IMR-90 (cell line): ENCODE measurements at regions not wholly inside any gene's neighbourhood (a gene's known extent, or its start where the extent isn't known, plus 50 kb on each side); places are given as distances from the start of the nearest gene placed in this dataset.

Experiments used
- ATAC-seq: fragments of 200-7000 bp; cut with Tn5 transposase; 2 replicates; pipeline ENCODE4 v1.9.1; 2020; ENCODE audit warnings: low read depth, mild to moderate bottlenecking, moderate library complexity
- BruUV-seq: library from RNA; stranded (reverse); fragments of 400-500 nt; replicated peaks from 2 replicates; lab custom pipeline; 2021; lab: Mats Ljungman, UMichigan
- CTCF ChIA-PET: fragments of 300-600 bp; formaldehyde crosslinking; extraction: SDS; loops from one replicate; lab custom pipeline; 2021; ENCODE audit warnings: antibody characterized with exemption; lab: Yijun Ruan, JAX
- POLR2A ChIA-PET: fragments of 300-600 bp; sonication (Branson Sonifier 250); formaldehyde crosslinking; loops from one replicate; lab custom pipeline; 2022; ENCODE audit warnings: antibody characterized with exemption; ENCODE audit not compliant: unreplicated experiment; lab: Charles Lee
- DNase-seq: peaks from one replicate; pipeline ENCODE4 v3.0.0; 2013
- H2AFZ ChIP-seq: replicated peaks from 2 replicates; pipeline ENCODE3; 2013; ENCODE audit warnings: low read length, mild to moderate bottlenecking; ENCODE audit not compliant: poor library complexity
- H2AK5ac ChIP-seq: 2 replicates; pipeline ENCODE4 v1.6.1; 2013; ENCODE audit warnings: low read depth, low read length, inconsistent platforms
- H2AK9ac ChIP-seq: replicated peaks from 2 replicates; pipeline ENCODE3; 2013; ENCODE audit warnings: mild to moderate bottlenecking, low read depth, low read length, moderate library complexity; ENCODE audit not compliant: poor library complexity
- H2BK120ac ChIP-seq: 2 replicates; pipeline ENCODE4 v1.6.1; 2013; ENCODE audit warnings: low read depth, low read length, inconsistent platforms
- H2BK15ac ChIP-seq: 3 replicates; pipeline ENCODE4 v1.6.1; 2013; ENCODE audit warnings: low read depth, low read length, inconsistent platforms
- H2BK20ac ChIP-seq: 2 replicates; pipeline ENCODE4 v1.6.1; 2013; ENCODE audit warnings: low read depth, mild to moderate bottlenecking, inconsistent platforms, low read length, moderate library complexity
- H2BK5ac ChIP-seq: 2 replicates; pipeline ENCODE4 v1.6.1; 2013; ENCODE audit warnings: mild to moderate bottlenecking, low read depth, low read length, inconsistent platforms; ENCODE audit not compliant: poor library complexity, severe bottlenecking
- H3K14ac ChIP-seq: replicated peaks from 2 replicates; pipeline ENCODE4 v1.6.1; 2013; ENCODE audit warnings: low read depth, low read length, inconsistent platforms
- H3K18ac ChIP-seq: 2 replicates; pipeline ENCODE4 v1.6.1; 2013; ENCODE audit warnings: low read depth, low read length, control low read depth
- H3K23ac ChIP-seq: 2 replicates; pipeline ENCODE4 v1.6.1; 2013; ENCODE audit warnings: low read depth, low read length, inconsistent platforms
- H3K27ac ChIP-seq: 2 replicates; pipeline ENCODE4 v1.5.1; 2013; ENCODE audit warnings: mild to moderate bottlenecking, control low read depth, low read length; ENCODE audit not compliant: insufficient read depth
- H3K27me3 ChIP-seq: 2 replicates; pipeline ENCODE4 v1.6.1; 2013; ENCODE audit warnings: low read length; ENCODE audit not compliant: control insufficient read depth, insufficient read depth
- H3K36me3 ChIP-seq: 2 replicates; pipeline ENCODE4 v1.6.1; 2013; ENCODE audit warnings: low read length, mixed read lengths; ENCODE audit not compliant: control insufficient read depth, insufficient read depth
- H3K4ac ChIP-seq: 2 replicates; pipeline ENCODE4 v1.6.1; 2013; ENCODE audit warnings: low read depth, low read length, inconsistent platforms
- H3K4me1 ChIP-seq: 2 replicates; pipeline ENCODE4 v1.6.1; 2013; ENCODE audit warnings: low read length, mixed read lengths; ENCODE audit not compliant: control insufficient read depth, insufficient read depth
- H3K4me2 ChIP-seq: 2 replicates; pipeline ENCODE4 v1.6.1; 2013; ENCODE audit warnings: low read depth, mild to moderate bottlenecking, control low read depth, low read length, moderate library complexity
- H3K4me3 ChIP-seq: 2 replicates; pipeline ENCODE4 v1.5.1; 2013; ENCODE audit warnings: low read depth, mild to moderate bottlenecking, control low read depth, low read length, moderate library complexity; ENCODE audit not compliant: insufficient read depth
- H3K56ac ChIP-seq: 2 replicates; pipeline ENCODE4 v1.6.1; 2013; ENCODE audit warnings: low read length, inconsistent platforms; ENCODE audit not compliant: insufficient read depth; ENCODE audit errors: extremely low read depth
- H3K79me1 ChIP-seq, 2 experiments: 2 replicates each; pipeline ENCODE4 v1.6.1; 2013; ENCODE audit warnings: low read length in 2 of 2, inconsistent platforms in 1 of 2, low read depth in 1 of 2
- H3K9ac ChIP-seq: 2 replicates; pipeline ENCODE4 v1.6.1; 2013; ENCODE audit warnings: low read depth, low read length, control low read depth
- H3K9me1 ChIP-seq: 2 replicates; pipeline ENCODE4 v1.6.1; 2013; ENCODE audit warnings: low read length, inconsistent platforms; ENCODE audit not compliant: insufficient read depth
- H3K9me3 ChIP-seq: 2 replicates; pipeline ENCODE4 v1.6.1; 2013; ENCODE audit warnings: low read length; ENCODE audit not compliant: control insufficient read depth, insufficient read depth
- H4K20me1 ChIP-seq: 2 replicates; pipeline ENCODE4 v1.6.1; 2013; ENCODE audit warnings: low read length, inconsistent platforms; ENCODE audit not compliant: insufficient read depth
- H4K5ac ChIP-seq: 2 replicates; pipeline ENCODE4 v1.6.1; 2013; ENCODE audit warnings: mild to moderate bottlenecking, low read depth, low read length, control low read depth
- H4K8ac ChIP-seq, 2 experiments: 2 replicates each; pipeline ENCODE4 v1.6.1; 2013; ENCODE audit warnings: low read depth in 2 of 2, low read length in 2 of 2, control low read depth in 1 of 2, inconsistent platforms in 1 of 2
- H4K91ac ChIP-seq: 2 replicates; pipeline ENCODE4 v1.6.1; 2013; ENCODE audit warnings: low read depth, low read length, inconsistent platforms; ENCODE audit not compliant: insufficient read depth
- BHLHE40 ChIP-seq: fragments of 150-350 bp; IDR thresholded peaks from 2 replicates; pipeline ENCODE4 v1.6.1; 2016; ENCODE audit warnings: mild to moderate bottlenecking, low read depth, low read length
- CEBPB ChIP-seq: IDR thresholded peaks from 2 replicates; pipeline ENCODE4 v1.6.1; 2012; ENCODE audit warnings: low read depth, low read length, improper control_type of control experiment
- FOS ChIP-seq: fragments of 150-350 bp; IDR thresholded peaks from 2 replicates; pipeline ENCODE4 v1.6.1; 2016; ENCODE audit warnings: low read depth, low read length
- MAFK ChIP-seq: IDR thresholded peaks from 2 replicates; pipeline ENCODE4 v1.6.1; 2012; ENCODE audit warnings: low read depth, low read length, improper control_type of control experiment
- NFE2L2 ChIP-seq: fragments of 150-350 bp; IDR thresholded peaks from 2 replicates; pipeline ENCODE4 v1.6.1; 2016; ENCODE audit warnings: low read depth, mild to moderate bottlenecking, low read length
- POLR2A ChIP-seq: IDR thresholded peaks from 2 replicates; pipeline ENCODE4 v1.6.1; 2012; ENCODE audit warnings: mild to moderate bottlenecking, low read depth, low read length
- RCOR1 ChIP-seq: IDR thresholded peaks from 2 replicates; pipeline ENCODE4 v1.6.1; 2012; ENCODE audit warnings: mild to moderate bottlenecking, low read length, improper control_type of control experiment; ENCODE audit not compliant: insufficient replicate concordance
- RFX5 ChIP-seq: IDR thresholded peaks from 2 replicates; pipeline ENCODE4 v1.8.0; 2012; ENCODE audit warnings: low read depth, mild to moderate bottlenecking, low read length, moderate library complexity
- WGBS, 2 experiments: methylation state at CpG; one replicate each; pipeline versions ENCODE4 v1.1.5 to v1.1.7; 2013; ENCODE audit warnings: missing lambda C conversion rate in 2 of 2; ENCODE audit not compliant: insufficient read length in 1 of 2; ENCODE audit errors: extremely low coverage in 2 of 2; 5-methylcytosine and 5-hydroxymethylcytosine counted together
- dilution Hi-C: fragments of 300-500 bp; cut with HindIII; formaldehyde crosslinking; loops from one replicate; pipeline ENCODE4 v1.14.3; 2018; ENCODE audit warnings: low sequenced_read_pairs; ENCODE audit not compliant: unreplicated experiment
- in situ Hi-C: fragments of 300-500 bp; cut with MboI; formaldehyde crosslinking; loops from 3 replicates; pipeline ENCODE4 v1.14.3; 2019; ENCODE audit warnings: low sequenced_read_pairs, inconsistent platforms, mixed read lengths
- intact Hi-C: fragments of 100-400 bp; cut with micrococcal nuclease; formaldehyde crosslinking; loops from 2 replicates; pipeline ENCODE4 v1.10.0; 2022
- TF ChIP-seq, protein P1 (sequence below): conservative IDR thresholded peaks from 2 replicates; pipeline ENCODE4 v1.5.1; 2012; ENCODE audit warnings: mild to moderate bottlenecking, low read depth, low read length, improper control_type of control experiment
- TF ChIP-seq, protein P2 (sequence below): fragments of 150-350 bp; IDR thresholded peaks from 2 replicates; pipeline ENCODE4 v1.6.1; 2016; ENCODE audit warnings: low read depth, mild to moderate bottlenecking, low read length, moderate library complexity, borderline replicate concordance

DNA sequence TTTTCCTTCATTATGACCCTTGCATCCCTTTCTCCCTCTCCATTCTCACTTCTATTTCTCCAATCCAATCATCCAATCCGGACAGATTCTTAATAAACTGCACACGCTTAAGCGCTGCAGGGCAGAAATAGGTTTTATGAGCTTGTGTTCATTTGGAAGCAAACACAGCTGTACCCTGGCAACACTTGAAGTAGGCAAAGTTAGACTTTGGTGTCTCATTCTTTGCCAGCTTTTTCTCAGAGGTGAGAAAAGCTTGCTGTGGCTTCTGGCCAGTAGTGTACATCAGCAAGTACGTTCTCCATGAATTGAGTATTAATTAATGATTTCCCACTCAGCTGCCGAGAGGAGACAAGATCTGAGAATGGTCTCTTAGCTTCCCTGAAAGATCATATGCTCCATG is 88.5 kb downstream of the FBXO4 start:
- Histone ChIP-seq H4K20me1 (no peaks in the 10 kb centered on the region), H4K8ac (no peak overlapping the region), H3K56ac (no peak overlapping the region), H3K4me2 (no peak overlapping the region), H3K27me3 (no peaks in the 10 kb centered on the region), H3K9ac (no peak overlapping the region), H3K27ac (no peak overlapping the region), H3K18ac (no peak overlapping the region), H3K9me1 (no peaks in the 10 kb centered on the region), H3K9me3 (no peaks in the 10 kb centered on the region), H2BK15ac (no peak overlapping the region), H4K5ac (no peak overlapping the region), H2BK20ac (no peak overlapping the region), H3K4me1 (no peaks in the 10 kb centered on the region), H3K4me3 (no peak overlapping the region), H2AK5ac (no peak overlapping the region), H2BK5ac (no peak overlapping the region), H4K91ac (no peak overlapping the region), H3K14ac (no peak overlapping the region), H3K23ac (no peak overlapping the region), H3K36me3 (no peaks in the 10 kb centered on the region), H3K79me1 (no peaks in the 10 kb centered on the region), H2AFZ (no peak overlapping the region), H2AK9ac (no peak overlapping the region), H3K4ac (no peak overlapping the region), H2BK120ac (no peak overlapping the region)
- TF ChIP-seq RCOR1: no peak
- TF ChIP-seq FOS: no peak
- TF ChIP-seq, protein P1, sequence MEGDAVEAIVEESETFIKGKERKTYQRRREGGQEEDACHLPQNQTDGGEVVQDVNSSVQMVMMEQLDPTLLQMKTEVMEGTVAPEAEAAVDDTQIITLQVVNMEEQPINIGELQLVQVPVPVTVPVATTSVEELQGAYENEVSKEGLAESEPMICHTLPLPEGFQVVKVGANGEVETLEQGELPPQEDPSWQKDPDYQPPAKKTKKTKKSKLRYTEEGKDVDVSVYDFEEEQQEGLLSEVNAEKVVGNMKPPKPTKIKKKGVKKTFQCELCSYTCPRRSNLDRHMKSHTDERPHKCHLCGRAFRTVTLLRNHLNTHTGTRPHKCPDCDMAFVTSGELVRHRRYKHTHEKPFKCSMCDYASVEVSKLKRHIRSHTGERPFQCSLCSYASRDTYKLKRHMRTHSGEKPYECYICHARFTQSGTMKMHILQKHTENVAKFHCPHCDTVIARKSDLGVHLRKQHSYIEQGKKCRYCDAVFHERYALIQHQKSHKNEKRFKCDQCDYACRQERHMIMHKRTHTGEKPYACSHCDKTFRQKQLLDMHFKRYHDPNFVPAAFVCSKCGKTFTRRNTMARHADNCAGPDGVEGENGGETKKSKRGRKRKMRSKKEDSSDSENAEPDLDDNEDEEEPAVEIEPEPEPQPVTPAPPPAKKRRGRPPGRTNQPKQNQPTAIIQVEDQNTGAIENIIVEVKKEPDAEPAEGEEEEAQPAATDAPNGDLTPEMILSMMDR: no peak
- no peak for TF ChIP-seq NFE2L2
- TF ChIP-seq BHLHE40: no peak
- TF ChIP-seq POLR2A: no peak
- no peak for TF ChIP-seq MAFK
- TF ChIP-seq CEBPB: no peak
- no peak for TF ChIP-seq RFX5
- TF ChIP-seq, protein P2, sequence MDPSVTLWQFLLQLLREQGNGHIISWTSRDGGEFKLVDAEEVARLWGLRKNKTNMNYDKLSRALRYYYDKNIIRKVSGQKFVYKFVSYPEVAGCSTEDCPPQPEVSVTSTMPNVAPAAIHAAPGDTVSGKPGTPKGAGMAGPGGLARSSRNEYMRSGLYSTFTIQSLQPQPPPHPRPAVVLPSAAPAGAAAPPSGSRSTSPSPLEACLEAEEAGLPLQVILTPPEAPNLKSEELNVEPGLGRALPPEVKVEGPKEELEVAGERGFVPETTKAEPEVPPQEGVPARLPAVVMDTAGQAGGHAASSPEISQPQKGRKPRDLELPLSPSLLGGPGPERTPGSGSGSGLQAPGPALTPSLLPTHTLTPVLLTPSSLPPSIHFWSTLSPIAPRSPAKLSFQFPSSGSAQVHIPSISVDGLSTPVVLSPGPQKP: no peak
- no peak for DNase-seq
- ChIA-PET POLR2A (no interaction called here), CTCF (no interaction called here)
- 51 to 100% methylated on average over 2 of the region's 5 CpGs for WGBS, 2 experiments
- dilution Hi-C loops: no loop called here
- in situ Hi-C loops: no loop called here
- intact Hi-C loops: no loop called here
- no TSS peak for BruUV-seq
- no peak for ATAC-seq
